AG04449 (cell line): ENCODE measurements at regions not wholly inside any gene's neighbourhood (a gene's known extent, or its start where the extent isn't known, plus 50 kb on each side); places are given as distances from the start of the nearest gene placed in this dataset.
"Not testable (repeated sequence)": the region's sequence is repeated elsewhere in the genome, so short reads cannot be mapped to it uniquely, and the experiment has no call there.

Experiments used
- CTCF ChIA-PET: fragments of 350-600 bp; formaldehyde crosslinking; extraction: SDS; loops from one replicate; lab custom pipeline; 2021; ENCODE audit warnings: antibody characterized with exemption; lab: Yijun Ruan, JAX
- POLR2A ChIA-PET: fragments of 400-600, 350-600 bp; formaldehyde crosslinking; extraction: SDS; loops from one replicate; lab custom pipeline; 2020; ENCODE audit warnings: antibody characterized with exemption, inconsistent platforms; lab: Yijun Ruan, JAX
- DNase-seq: peaks from one replicate; pipeline ENCODE4 v3.0.0-alpha.2; 2010; ENCODE audit warnings: low read depth, low spot score
- H3K4me3 ChIP-seq: 2 replicates; pipeline ENCODE4 v1.5.1; 2011; ENCODE audit warnings: low read depth, mild to moderate bottlenecking, control low read depth, low read length
- TF ChIP-seq, protein P1 (sequence below): IDR thresholded peaks from one replicate; pipeline ENCODE4 v1.5.1; 2011; ENCODE audit warnings: mild to moderate bottlenecking, moderate library complexity, low read length, control low read depth, inconsistent platforms; ENCODE audit not compliant: insufficient read depth; ENCODE audit errors: missing control alignments

DNA sequence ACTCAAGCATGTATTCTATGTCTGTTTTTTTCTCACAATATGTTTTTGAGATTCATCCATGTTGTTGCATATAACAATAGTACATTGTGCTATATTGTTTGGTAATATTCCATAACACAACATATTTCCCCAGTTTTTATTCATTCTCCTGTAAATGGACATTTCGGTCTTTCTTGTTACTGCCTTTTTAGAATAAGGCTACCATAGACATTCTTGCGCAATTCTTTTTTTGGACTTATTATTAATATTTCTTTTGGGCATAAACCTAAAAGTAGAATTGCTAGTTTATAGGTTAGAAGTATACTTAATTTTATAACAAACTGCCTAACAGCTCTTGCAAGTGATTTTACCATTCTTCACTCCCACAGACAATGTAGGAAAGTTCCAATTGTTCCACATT is 573.0 kb downstream of the ADGRL2 start:
- POLR2A ChIA-PET, result no interaction called here

DNA sequence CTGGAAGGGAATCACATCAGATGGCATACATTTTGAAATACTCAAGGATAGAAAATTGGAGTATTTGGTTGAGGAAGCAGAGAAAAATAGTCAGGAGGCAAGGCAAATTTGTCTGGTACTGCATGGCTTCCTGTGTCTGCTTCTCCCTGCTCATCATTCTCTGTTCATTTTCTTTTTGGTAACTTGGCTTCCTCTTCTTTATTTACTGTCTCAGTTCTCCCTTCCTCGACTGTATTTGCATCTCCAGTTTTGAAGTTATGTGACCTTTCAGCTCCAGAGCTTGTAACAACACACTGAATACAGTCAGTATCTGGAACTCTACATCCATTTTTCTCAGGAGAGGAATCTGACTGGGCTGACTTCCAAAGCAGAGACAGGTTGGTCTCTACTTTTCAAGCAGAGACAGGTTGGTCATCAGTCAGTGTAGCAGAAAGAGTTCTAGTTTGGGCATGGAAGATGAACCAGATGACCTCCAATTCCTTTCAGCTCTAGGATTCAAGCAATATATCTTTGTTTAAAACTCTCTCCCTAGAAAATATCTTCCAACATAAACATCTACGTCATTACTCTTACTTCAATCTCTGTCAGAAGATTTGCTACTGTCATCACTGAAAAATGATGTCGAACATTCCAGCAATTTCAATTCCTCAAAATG is 571.2 kb downstream of the ADGRL2 start:
- POLR2A ChIA-PET, result no interaction called here
- TF ChIP-seq, protein P1, sequence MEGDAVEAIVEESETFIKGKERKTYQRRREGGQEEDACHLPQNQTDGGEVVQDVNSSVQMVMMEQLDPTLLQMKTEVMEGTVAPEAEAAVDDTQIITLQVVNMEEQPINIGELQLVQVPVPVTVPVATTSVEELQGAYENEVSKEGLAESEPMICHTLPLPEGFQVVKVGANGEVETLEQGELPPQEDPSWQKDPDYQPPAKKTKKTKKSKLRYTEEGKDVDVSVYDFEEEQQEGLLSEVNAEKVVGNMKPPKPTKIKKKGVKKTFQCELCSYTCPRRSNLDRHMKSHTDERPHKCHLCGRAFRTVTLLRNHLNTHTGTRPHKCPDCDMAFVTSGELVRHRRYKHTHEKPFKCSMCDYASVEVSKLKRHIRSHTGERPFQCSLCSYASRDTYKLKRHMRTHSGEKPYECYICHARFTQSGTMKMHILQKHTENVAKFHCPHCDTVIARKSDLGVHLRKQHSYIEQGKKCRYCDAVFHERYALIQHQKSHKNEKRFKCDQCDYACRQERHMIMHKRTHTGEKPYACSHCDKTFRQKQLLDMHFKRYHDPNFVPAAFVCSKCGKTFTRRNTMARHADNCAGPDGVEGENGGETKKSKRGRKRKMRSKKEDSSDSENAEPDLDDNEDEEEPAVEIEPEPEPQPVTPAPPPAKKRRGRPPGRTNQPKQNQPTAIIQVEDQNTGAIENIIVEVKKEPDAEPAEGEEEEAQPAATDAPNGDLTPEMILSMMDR, result no peak
- no peak overlapping the region for H3K4me3 ChIP-seq
- DNase-seq, result no peak
- CTCF ChIA-PET, result no interaction called here

More for the DNA sequence above, 573.0 kb downstream of the ADGRL2 start:
- TF ChIP-seq, protein P1, result no peak
- CTCF ChIA-PET, result no interaction called here
- DNase-seq, result no peak
- H3K4me3 ChIP-seq, result no peak overlapping the region

DNA sequence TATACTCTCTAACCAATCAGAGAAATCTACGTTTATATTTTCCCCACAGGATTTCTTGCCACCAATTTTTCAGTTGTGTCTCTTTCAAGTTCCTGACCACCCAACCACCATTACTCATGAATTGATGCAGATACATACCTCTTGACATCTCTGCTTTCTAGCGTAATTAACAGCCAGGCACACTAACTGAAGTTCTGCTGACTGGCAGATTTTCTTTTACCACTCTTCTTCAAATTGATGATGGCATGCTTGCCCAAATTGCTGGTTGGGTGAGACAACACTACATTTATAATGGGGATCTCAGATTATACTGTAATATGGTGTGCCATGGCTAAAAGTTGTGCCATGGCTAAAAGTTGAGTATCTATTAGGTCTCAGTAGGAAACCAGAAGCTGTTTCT is 566.7 kb downstream of the ADGRL2 start:
- ChIA-PET CTCF (no interaction called here), POLR2A (no interaction called here)
- TF ChIP-seq, protein P1, result no peak
- H3K4me3 ChIP-seq, result no peak overlapping the region
- no peak for DNase-seq

DNA sequence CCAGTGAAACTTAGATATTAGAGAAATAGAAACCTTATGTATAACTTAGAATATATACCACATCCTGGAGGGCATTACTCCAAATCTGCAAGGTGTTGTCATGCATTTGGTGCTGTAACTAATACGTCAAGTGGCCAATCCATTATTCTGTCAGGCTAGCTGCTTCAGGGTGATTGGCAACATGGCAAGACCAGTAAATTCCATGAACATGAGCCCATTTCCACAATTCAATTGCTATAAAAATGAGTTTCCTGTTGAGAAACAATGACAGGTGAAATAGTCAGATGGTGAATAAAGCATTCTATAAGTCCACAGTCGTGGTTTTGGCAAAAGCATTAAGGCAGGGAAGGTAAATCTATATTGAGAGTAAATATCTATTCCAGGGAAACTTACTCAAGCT is 566.0 kb downstream of the ADGRL2 start:
- DNase-seq, result no peak
- POLR2A ChIA-PET, result no interaction called here
- CTCF ChIA-PET, result no interaction called here

DNA sequence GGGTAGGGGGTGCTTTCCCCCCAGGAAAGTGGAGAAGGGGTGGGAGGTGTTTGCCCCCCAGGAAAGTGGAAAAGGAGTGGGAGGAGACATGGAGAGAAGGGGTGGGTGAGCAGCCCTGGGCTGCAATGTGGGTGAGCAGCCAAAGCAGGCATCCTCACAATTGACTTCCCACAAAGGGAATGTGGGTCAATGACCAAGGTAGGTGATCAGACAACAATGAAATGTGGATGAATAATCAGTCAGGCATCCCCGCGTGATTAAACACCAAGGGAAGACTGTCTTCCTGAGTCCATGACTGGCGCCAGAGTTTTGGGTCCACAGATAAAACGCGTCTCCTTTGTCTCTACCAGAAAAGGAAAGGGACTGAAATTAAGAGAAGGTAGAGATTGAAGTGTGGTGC is 558.8 kb downstream of the ADGRL2 start:
- H3K4me3 ChIP-seq, DNase-seq, CTCF ChIA-PET, POLR2A ChIA-PET: not testable (repeated sequence)

More for the DNA sequence above, 566.0 kb downstream of the ADGRL2 start:
- no peak overlapping the region for H3K4me3 ChIP-seq
- TF ChIP-seq, protein P1, result no peak

DNA sequence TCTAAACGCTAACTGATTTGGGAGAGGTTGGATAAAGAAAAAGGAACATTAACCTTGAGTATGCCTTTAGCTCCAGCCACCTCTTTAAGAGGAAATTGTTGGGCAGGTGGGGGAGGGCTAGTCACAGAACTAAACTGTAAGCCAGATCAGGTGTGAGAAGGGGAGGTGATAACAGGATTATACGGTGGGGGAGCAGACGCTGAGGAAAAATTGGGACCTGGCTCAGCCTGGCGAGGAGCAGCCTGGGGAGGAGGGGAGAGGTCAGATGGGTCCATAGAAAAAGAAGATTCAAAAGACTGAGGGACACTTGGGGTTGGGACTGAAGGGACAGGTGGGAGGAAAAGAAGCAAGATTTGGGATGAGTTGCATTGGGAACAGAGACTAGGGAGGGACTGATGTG is 558.0 kb downstream of the ADGRL2 start:
- CTCF ChIA-PET, H3K4me3 ChIP-seq, DNase-seq, POLR2A ChIA-PET: not testable (repeated sequence)

DNA sequence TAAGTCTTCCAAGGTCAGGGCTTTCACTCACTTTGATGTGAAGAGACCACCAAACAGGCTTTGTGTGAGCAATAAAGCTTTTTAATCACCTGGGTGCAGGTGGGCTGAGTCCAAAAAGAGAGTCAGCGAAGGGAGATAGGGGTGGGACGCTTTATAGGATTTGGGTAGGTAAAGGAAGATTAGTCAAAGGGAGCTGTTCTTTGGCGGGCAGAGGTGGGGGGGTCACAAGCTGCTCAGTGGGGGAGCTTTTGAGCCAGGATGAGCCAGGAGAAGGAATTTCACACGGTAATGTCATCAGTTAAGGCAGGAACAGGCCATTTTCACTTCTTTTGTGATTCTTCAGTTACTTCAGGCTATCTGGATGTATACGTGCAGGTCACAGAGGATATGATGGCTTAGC is 553.8 kb downstream of the ADGRL2 start:
- CTCF ChIA-PET, POLR2A ChIA-PET, DNase-seq: not testable (repeated sequence)

DNA sequence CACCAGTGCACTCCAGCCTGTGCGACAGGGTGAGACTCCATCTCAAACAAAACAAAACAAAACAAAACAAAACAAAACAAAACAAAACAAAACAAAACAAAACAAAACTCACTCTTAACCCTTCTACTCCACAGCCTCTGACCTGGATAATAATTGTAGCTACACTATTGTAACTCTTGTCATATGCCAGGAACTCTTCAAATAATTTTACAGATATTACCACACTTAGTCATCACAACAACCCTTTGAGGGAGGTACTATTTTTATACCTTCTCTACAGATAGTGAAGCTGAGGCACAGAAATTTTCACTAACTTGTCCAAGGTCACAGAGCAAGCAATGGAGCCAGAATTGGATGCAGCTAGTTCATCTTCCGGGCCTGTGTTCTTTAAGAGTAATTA is 547.8 kb downstream of the ADGRL2 start:
- ChIA-PET CTCF (no interaction called here), POLR2A (no interaction called here)
- H3K4me3 ChIP-seq, result no peak overlapping the region
- DNase-seq, result no peak
- TF ChIP-seq, protein P1, result no peak

More for the DNA sequence above, 553.8 kb downstream of the ADGRL2 start:
- not testable (repeated sequence) for H3K4me3 ChIP-seq
